ENCODE measurements at regions not wholly inside any gene's neighbourhood (a gene's known extent, or its start where the extent isn't known, plus 50 kb on each side); places are given as distances from the start of the nearest gene placed in this dataset.
"Not testable (repeated sequence)": the region's sequence is repeated elsewhere in the genome, so short reads cannot be mapped to it uniquely, and the experiment has no call there.

DNA sequence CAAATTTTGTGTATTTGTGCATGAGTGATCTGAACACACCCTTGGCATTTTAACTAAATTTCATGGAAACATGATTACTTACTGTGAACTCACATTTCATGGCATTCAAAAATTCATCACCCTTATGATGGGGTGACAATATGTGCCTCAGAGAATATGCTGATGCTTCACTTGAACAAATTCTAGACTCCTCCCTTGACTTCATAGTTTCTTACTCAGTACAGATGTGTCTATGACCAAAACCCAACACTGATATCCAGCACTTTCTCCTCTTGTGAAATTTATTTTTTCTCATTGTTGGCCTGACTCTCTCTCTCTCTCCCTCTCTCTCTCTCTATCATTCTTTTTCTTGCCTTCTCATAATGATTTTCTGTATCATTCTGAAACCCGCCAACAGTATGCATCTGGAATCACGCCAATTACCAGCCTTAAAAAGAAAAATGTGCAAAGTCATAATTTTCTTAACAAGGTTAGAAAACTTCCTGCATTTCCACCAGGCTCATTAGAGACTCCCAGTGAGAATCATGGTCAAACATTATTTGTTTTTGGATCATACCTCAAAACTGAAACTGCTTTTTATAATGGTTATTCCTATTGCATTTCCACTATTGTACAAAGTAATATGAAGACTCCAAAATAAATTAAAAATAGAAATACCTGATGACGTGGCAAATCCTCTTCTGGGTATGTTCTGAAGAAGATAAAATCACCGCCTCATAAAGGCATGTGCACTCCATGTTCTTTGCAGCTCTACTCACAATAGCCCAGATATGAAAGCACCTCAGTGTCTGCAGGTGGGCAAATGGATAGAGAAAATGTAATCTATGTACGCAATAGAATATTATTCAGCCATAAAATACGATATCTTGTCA, 722.2 kb downstream of the TMEM121 start:
- DNase-seq (ENCODE audit: insufficient read length, low spot score) (no peak), FAIRE-seq (no peak)
- no peak for TF ChIP-seq POLR2A (IDR thresholded peaks at IDR 0.05; ENCODE audit: low read depth, low read length)

DNA sequence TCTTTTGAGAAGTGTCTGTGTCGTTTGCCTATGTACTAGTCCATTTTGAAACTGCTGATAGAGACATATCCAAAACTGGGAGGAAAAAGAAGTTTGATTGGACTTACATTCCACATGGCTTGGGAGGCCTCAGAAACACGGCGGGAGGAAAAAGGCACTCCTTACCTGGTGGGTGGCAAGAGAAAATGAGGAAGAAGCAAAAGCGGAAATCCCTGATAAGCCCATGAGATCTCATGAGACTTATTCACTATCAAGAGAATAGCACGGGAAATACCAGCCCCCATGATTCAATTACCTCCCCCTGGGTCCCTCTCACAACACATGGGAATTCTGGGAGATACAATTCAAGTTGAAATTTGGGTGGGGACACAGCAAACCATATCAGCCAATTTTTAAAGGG, 727.6 kb downstream of the TMEM121 start:
- FAIRE-seq: not testable (repeated sequence)

DNA sequence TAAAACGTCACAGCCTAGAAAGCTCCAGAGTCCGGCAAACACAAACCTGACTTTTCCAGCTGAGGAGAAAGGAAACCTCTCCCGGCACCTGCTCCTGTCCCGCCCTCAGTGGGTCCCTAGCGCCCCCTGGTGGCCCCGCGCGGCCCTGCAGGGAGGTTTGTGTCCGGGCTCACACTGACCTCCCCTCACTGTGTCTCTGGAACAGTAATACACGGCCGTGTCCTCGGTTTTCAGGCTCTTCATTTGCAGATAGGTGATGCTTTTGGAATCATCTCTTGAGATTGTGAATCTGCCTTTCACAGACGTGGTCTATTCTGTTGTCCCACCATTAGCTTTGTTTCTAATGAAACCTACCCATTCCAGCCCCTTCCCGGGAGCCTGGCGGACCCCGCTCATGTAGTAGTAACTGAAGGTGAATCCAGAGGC, 731.2 kb downstream of the TMEM121 start:
- DNase-seq (ENCODE audit: insufficient read length, low spot score): peak; percentile 20
- not testable (repeated sequence) for FAIRE-seq

More for the DNA sequence above, 727.6 kb downstream of the TMEM121 start:
- DNase-seq (ENCODE audit: insufficient read length, low spot score): not testable (repeated sequence)

DNA sequence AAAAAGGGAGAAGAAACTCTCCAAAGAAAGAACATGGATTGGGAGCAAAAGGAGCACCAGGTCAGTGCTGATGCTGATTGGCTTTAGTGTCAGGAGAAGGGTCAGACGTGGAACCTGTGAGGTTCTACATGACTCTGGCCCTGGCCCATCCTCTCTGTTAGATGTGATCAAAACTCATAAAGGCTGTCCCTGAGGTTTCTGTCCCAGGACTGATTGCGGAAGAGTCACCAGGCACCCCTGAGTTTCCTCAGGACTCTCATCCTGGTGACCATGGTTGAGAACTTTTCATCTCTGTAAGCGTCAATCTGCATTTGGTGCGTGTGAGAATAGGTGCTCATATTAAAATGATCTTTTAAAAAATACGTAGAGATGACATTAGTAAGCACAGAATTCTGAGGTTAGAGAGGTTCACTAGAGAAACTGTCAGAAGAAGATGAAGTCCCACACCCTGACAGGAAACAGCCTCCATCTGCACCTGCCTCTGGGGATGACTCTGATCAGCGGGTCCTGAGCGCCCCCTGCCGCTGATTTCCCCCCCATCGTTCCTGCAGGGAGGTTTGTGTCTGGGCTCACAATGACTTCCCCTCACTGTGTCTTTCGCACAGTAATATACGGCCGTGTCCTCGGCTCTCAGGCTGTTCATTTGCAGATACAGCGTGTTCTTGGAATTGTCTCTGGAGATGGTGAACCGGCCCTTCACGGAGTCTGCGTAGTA, 741.8 kb downstream of the TMEM121 start:
- TF ChIP-seq POLR2A (IDR thresholded peaks at IDR 0.05; ENCODE audit: low read depth, low read length): no peak
- no peak for FAIRE-seq
- no peak for DNase-seq (ENCODE audit: insufficient read length, low spot score)

DNA sequence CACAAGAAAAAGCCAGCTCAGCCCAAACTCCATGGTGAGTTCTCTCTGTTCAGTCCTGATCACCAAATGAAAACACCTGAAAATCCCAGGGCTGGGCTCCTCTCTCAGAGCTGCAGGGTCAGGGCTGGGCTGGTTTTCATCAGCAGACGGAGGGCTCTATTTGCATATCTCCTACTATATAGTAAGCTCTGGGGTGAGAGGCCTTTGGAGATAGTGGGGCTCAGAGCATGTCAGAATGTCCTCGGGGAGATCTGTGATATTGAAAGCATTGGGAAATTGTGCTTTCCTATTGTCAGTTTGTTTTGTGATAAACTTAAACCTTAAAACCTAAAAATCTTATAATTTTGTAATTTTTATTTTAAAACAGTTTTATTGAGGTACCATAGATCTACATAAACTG, 742.6 kb downstream of the TMEM121 start:
- DNase-seq (ENCODE audit: insufficient read length, low spot score) (no peak), FAIRE-seq (no peak)

DNA sequence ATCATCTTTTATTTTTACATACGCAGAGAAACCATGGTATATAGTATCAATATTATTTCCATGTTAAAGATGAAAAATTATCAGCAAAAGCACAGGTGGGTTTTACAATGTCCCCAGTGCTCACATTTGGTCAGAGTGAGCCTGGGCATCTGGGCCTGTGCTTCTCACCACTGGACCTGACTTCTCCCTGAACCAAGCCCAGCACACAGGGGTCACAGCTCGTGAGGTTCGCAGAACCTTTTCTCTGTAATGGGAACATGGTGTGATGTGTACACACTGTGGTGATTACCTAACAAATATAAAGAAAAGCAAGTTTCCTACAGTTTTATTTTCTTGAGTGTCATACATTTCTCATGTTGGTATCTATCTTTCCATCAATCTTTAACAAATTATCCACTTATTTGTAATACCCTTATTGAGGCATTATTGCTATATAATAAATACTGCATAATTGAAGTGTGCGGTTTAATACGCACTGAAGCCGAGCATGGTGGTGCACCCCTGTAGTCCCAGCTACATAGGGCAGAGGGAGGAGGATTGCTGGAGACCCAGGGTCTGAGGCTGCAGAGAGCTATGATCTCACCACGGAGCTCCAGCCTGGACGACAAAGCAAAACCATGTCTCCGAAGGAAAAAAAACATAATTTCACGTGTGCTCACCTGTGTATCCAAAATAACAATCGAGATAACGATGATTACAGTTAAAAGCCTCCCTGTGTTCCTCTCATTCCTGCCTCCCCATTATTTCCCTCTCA, 743.2 kb downstream of the TMEM121 start:
- DNase-seq (ENCODE audit: insufficient read length, low spot score): no peak
- TF ChIP-seq POLR2A (IDR thresholded peaks at IDR 0.05; ENCODE audit: low read depth, low read length): no peak
- FAIRE-seq: no peak

More for the DNA sequence above, 742.6 kb downstream of the TMEM121 start:
- TF ChIP-seq POLR2A (IDR thresholded peaks at IDR 0.05; ENCODE audit: low read depth, low read length): no peak

DNA sequence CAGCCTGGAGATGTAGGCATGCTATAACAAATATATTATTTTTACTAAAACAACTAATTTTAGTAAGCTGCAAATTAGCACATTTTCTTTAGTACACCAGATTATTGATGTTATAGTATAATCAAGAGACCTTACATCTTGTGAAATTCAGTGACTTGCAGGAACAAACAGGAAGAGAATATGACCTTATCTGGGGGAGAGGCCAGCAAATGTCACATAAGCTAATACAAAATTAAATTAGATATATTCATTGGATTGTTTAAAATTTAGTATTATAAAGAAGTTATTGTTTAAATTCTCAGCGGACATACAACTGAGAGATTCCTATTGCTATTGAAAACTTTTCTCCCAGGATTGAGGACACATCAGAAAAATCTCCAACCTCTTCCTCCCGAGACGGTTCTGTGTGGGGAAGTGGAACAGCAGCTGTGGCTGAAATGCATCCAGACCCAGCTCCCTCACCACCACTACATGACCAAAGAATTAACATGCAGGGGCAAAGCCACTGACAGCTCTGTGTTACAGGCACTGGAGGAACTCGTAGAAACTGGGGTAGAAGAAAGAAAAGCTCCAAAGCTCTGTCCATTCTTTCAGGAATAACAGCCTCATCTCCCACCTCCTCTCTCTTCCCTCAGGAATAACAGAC, 744.2 kb downstream of the TMEM121 start:
- not testable (repeated sequence) for DNase-seq (ENCODE audit: insufficient read length, low spot score); FAIRE-seq

DNA sequence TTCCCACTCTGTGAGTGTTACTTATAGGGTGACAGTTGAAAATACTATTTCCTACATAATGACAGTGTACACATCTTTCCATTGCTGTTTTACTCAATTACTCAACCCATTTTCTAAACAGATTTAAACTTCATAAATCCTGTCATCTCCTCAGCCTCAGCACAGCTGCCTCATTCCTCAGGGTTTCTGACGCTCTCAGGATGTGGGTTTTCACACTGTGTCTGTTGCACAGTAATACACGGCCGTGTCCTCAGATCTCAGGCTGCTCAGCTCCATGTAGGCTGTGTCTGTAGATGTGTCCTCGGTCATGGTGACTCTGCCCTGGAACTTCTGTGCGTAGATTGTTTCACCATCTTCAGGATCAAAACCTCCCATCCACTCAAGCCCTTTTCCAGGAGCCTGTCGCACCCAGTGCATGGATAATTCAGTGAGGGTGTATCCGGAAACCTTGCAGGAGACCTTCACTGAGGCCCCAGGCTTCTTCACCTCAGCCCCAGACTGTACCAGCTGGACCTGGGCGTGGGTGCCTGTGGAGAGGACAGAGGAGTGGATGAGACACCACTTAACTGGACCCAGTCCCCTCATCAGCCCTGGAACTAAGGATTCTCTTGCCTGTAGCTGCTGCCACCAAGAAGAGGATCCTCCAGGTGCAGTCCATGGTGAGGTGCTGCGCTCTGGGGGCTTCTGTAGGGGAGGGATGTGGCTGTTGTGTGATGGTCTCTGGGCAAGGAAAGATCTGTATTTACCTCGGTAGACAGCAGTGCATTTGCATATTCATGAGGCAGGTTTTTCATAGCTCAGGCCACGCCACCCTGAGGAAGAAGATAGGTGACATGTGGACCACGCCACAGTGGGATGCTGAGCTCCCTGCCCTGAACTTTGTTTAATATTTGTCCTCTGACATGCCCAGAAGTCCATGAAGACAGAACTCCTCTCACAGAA, 750.2 kb downstream of the TMEM121 start:
- FAIRE-seq (no peak), DNase-seq (ENCODE audit: insufficient read length, low spot score) (no peak)
- TF ChIP-seq POLR2A (IDR thresholded peaks at IDR 0.05; ENCODE audit: low read depth, low read length): no peak

DNA sequence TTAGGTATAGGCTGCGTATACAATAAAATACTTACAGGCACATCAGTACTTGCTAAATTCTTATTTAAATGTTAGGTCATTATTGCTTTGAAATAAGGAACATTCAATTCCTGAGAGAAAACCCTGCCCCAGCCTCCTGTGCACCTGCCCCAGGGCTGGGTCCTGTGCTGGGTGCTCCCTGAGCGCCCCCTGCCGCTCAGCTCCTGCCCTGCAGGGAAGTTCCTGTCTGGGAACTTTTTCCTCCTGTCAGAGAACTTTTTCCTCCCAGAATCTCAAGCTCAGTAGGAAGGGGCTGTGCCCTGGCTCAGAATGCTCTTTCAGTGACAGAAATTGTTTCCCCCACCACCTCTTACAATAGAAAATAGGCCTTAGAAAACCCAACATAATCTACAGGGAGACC, 751.1 kb downstream of the TMEM121 start:
- DNase-seq (ENCODE audit: insufficient read length, low spot score) (peak; percentile 54), FAIRE-seq (no peak)
- TF ChIP-seq POLR2A (IDR thresholded peaks at IDR 0.05; ENCODE audit: low read depth, low read length): no peak

DNA sequence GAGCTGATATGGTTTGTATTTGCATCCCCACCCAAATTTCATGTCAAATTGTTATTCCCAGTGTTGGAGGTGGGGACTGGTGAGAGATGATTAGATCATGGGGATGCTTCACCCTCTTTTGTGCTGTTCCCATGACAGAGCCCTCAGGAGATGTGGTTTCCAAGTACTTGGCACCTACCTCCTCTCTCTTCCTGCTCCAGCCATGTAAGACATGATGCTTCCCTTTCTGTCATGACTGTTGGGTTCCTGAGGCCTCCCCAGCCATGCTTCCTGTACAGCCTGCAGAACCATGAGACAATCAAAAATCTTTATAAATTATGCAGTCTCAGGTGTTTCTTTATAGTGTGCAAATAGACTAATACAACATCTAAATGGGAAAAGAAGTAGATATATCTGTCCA, 754.5 kb downstream of the TMEM121 start:
- no peak for FAIRE-seq

DNA sequence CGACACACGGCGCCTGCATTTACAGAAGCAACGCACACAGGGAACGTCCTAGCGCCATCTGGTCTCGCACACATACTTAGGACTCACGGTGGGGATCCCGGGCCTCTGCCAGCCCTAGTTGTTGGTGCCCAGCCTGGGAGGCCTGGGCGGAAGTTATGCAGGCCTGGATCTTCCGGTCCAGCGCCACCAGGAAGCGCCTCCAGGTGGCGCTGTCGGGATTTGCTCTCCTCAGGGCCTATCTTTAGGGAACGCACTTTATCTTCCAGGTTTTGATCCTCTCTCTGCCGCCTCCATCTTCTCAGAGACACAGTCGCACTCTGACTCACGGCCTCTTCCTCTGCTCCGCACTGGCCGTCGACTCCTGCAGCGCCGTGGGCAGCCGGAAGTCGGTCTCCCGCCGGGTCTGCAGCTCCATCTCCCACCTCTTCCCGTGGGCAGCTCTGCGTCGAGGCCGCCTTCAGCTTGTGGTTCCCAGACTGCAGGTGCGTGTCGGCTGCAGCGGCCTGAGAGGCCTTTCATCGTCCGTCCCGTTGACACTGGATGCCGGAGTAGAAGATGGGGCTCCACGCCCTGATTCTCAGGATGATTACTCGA, 760.4 kb downstream of the TMEM121 start:
- no peak for TF ChIP-seq POLR2A (IDR thresholded peaks at IDR 0.05; ENCODE audit: low read depth, low read length)
- FAIRE-seq (no peak), DNase-seq (ENCODE audit: insufficient read length, low spot score) (peak; percentile 38)

More for the DNA sequence above, 754.5 kb downstream of the TMEM121 start:
- TF ChIP-seq POLR2A (IDR thresholded peaks at IDR 0.05; ENCODE audit: low read depth, low read length): no peak
- DNase-seq (ENCODE audit: insufficient read length, low spot score): no peak

DNA sequence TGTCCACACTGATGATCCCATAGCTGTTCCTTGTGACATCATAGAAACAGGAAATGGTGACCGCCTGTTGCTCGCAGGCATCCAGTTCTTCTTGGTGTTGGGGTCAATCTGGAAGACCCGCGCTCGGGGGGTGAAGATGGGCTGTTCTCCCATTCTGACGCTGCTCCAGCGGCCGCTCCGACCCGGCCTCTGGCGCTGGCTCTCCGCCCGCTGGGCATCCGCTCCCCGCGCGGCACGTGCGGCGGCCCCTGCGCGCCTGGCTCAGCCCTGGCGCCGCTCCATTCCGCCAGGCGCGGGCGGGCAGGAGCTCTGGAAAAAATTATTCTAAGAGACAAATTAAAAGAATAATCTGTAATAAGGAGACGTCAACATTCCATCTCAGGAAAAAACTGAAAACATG, 761.1 kb downstream of the TMEM121 start:
- DNase-seq (ENCODE audit: insufficient read length, low spot score): no peak
- no peak for FAIRE-seq
- no peak for TF ChIP-seq POLR2A (IDR thresholded peaks at IDR 0.05; ENCODE audit: low read depth, low read length)

Measured in H54 (cell line).